ENCODE measurements at regions not wholly inside any gene's neighbourhood (a gene's known extent, or its start where the extent isn't known, plus 50 kb on each side); places are given as distances from the start of the nearest gene placed in this dataset.
"Not testable (repeated sequence)": the region's sequence is repeated elsewhere in the genome, so short reads cannot be mapped to it uniquely, and the experiment has no call there.

- DNase-seq, result peak; percentile 32 to 72
These were observed 196.5 kb downstream of the ACTR3B start for GRCh38 chr7:152956006-152956405.

- DNase-seq, result peak in 1 of 2 experiments; percentile 36
These were observed 200.1 kb downstream of the ACTR3B start for GRCh38 chr7:152959610-152960009.

GRCh38 chr7:152961796-152962195 lies 202.2 kb downstream of the ACTR3B start:
- DNase-seq, result not testable (repeated sequence)

- DNase-seq, result no peak
These were observed 206.6 kb downstream of the ACTR3B start for GRCh38 chr7:152966189-152966588.

GRCh38 chr7:152967958-152968357 lies 208.4 kb downstream of the ACTR3B start:
- DNase-seq, result peak in 1 of 2 experiments; percentile 5

GRCh38 chr7:152968514-152968913 lies 209.0 kb downstream of the ACTR3B start:
- DNase-seq, result peak in 1 of 2 experiments; percentile 17

- no peak for DNase-seq
These were observed 209.8 kb downstream of the ACTR3B start for GRCh38 chr7:152969335-152969734.

GRCh38 chr7:152969839-152970238 lies 210.3 kb downstream of the ACTR3B start:
- DNase-seq, result no peak

- DNase-seq, result no peak
These were observed 210.9 kb downstream of the ACTR3B start for GRCh38 chr7:152970481-152970880.

- DNase-seq, result no peak
These were observed 215.0 kb downstream of the ACTR3B start for GRCh38 chr7:152974577-152974976.

GRCh38 chr7:152975076-152975475 lies 215.5 kb downstream of the ACTR3B start:
- DNase-seq, result peak; percentile 56 to 86

GRCh38 chr7:152979376-152979775 lies 219.8 kb downstream of the ACTR3B start:
- no peak for DNase-seq

- peak in 1 of 2 experiments; percentile 42 for DNase-seq
These were observed 224.9 kb downstream of the ACTR3B start for GRCh38 chr7:152984421-152984820.

GRCh38 chr7:152986376-152986775 lies 226.8 kb downstream of the ACTR3B start:
- DNase-seq, result no peak

GRCh38 chr7:152987656-152988055 lies 228.1 kb downstream of the ACTR3B start:
- DNase-seq, result no peak

GRCh38 chr7:152989889-152990380 lies 230.4 kb downstream of the ACTR3B start:
- no peak for DNase-seq

GRCh38 chr7:152998420-152998819 lies 238.9 kb downstream of the ACTR3B start:
- DNase-seq, result no peak

GRCh38 chr7:153002115-153002514 lies 242.6 kb downstream of the ACTR3B start:
- DNase-seq, result no peak

- DNase-seq, result no peak
These were observed 243.0 kb downstream of the ACTR3B start for GRCh38 chr7:153002572-153002971.

- DNase-seq, result no peak
These were observed 244.8 kb downstream of the ACTR3B start for GRCh38 chr7:153004341-153004740.

GRCh38 chr7:153005750-153006435 lies 246.3 kb downstream of the ACTR3B start:
- DNase-seq, result no peak

- DNase-seq, result no peak
These were observed 246.9 kb downstream of the ACTR3B start for GRCh38 chr7:153006452-153006851.

GRCh38 chr7:153006911-153007310 lies 247.4 kb downstream of the ACTR3B start:
- no peak for DNase-seq

- no peak for DNase-seq
These were observed 250.9 kb downstream of the ACTR3B start for GRCh38 chr7:153010416-153010815.

- DNase-seq, result no peak
These were observed 252.7 kb downstream of the ACTR3B start for GRCh38 chr7:153012203-153012602.

Measured in NCI-H524 (cell line).